Ishikawa (cell line): ENCODE measurements at regions not wholly inside any gene's neighbourhood (a gene's known extent, or its start where the extent isn't known, plus 50 kb on each side); places are given as distances from the start of the nearest gene placed in this dataset.

Source experiments
- CEBPB ChIP-seq: IDR thresholded peaks from 2 replicates; pipeline ENCODE4 v1.6.1; 2012
- CREB1 ChIP-seq: IDR thresholded peaks from 2 replicates; pipeline ENCODE4 v1.6.1; 2012; ENCODE audit warnings: low read depth
- EGR1 ChIP-seq: IDR thresholded peaks from 2 replicates; pipeline ENCODE4 v1.6.1; 2012
- EP300 ChIP-seq: IDR thresholded peaks from 2 replicates; pipeline ENCODE4 v1.6.1; 2012; ENCODE audit warnings: borderline replicate concordance
- FOXM1 ChIP-seq: IDR thresholded peaks from 2 replicates; pipeline ENCODE4 v1.6.1; 2012; ENCODE audit warnings: low read depth, borderline replicate concordance
- MAX ChIP-seq: IDR thresholded peaks from 2 replicates; pipeline ENCODE4 v1.6.1; 2012
- NFIC ChIP-seq: IDR thresholded peaks from 2 replicates; pipeline ENCODE4 v1.6.1; 2012
- RAD21 ChIP-seq: IDR thresholded peaks from 2 replicates; pipeline ENCODE4 v1.6.1; 2012; ENCODE audit warnings: low read depth
- REST ChIP-seq: IDR thresholded peaks from 2 replicates; pipeline ENCODE4 v1.6.1; 2012; ENCODE audit warnings: low read depth, mild to moderate bottlenecking
- TAF1 ChIP-seq: IDR thresholded peaks from 2 replicates; pipeline ENCODE4 v1.6.1; 2012; ENCODE audit warnings: low read depth, mild to moderate bottlenecking
- TCF12 ChIP-seq: IDR thresholded peaks from 2 replicates; pipeline ENCODE4 v1.6.1; 2012; ENCODE audit warnings: low read depth
- TEAD4 ChIP-seq: IDR thresholded peaks from 2 replicates; pipeline ENCODE4 v1.6.1; 2012
- USF1 ChIP-seq: IDR thresholded peaks from 2 replicates; pipeline ENCODE4 v1.6.1; 2012
- YY1 ChIP-seq: IDR thresholded peaks from 2 replicates; pipeline ENCODE4 v1.6.1; 2012; ENCODE audit warnings: low read depth
- ZBTB7A ChIP-seq: IDR thresholded peaks from 2 replicates; pipeline ENCODE4 v1.6.1; 2012; ENCODE audit warnings: low read depth

GRCh38 chr10:114885443-114885842 lies 52.6 kb upstream of the TRUB1 start:
- no peak for TF ChIP-seq YY1
- TF ChIP-seq TAF1: no peak
- no peak for TF ChIP-seq CEBPB
- TF ChIP-seq NFIC: no peak
- no peak for TF ChIP-seq EP300
- TF ChIP-seq REST: no peak
- TF ChIP-seq FOXM1: no peak
- TF ChIP-seq CREB1: no peak
- TF ChIP-seq TCF12: no peak
- TF ChIP-seq USF1: no peak
- TF ChIP-seq TEAD4: no peak
- no peak for TF ChIP-seq MAX
- no peak for TF ChIP-seq RAD21
- no peak for TF ChIP-seq ZBTB7A
- TF ChIP-seq EGR1: no peak
